CD4-positive, alpha-beta T cell (primary cell): ENCODE measurements at regions not wholly inside any gene's neighbourhood (a gene's known extent, or its start where the extent isn't known, plus 50 kb on each side); places are given as distances from the start of the nearest gene placed in this dataset.
"Not testable (repeated sequence)": the region's sequence is repeated elsewhere in the genome, so short reads cannot be mapped to it uniquely, and the experiment has no call there.

Experiments used
- ATAC-seq: fragments of 200-7000 bp; cut with Tn5 transposase; one replicate; pipeline ENCODE4 v1.10.0; 2022; ENCODE audit warnings: mild to moderate bottlenecking; ENCODE audit not compliant: poor library complexity
- CTCF ChIA-PET: fragments of 350-600 bp; sonication (Branson Sonifier 250); formaldehyde crosslinking; loops from one replicate; lab custom pipeline; 2021; ENCODE audit warnings: antibody characterized with exemption, inconsistent platforms; lab: Charles Lee
- POLR2A ChIA-PET: fragments of 350-600 bp; sonication (Branson Sonifier 250); formaldehyde crosslinking; loops from one replicate; lab custom pipeline; 2021; ENCODE audit warnings: antibody characterized with exemption, inconsistent platforms; lab: Charles Lee
- DNase-seq, 14 experiments: peaks; one replicate each; pipeline ENCODE4 v3.0.0-alpha.2; 2013 to 2020; ENCODE audit warnings: mixed read lengths in 2 of 14
- H3K27ac ChIP-seq, 2 donors: one replicate each; pipeline versions ENCODE4 v1.5.1 to v1.7.0; 2013; ENCODE audit warnings: low read length in 2 of 2, low read depth in 1 of 2, mild to moderate bottlenecking in 1 of 2
- H3K27me3 ChIP-seq, 2 experiments: 1 replicate in 1 of 2; 2 replicates in 1 of 2; pipeline versions ENCODE4 v1.6.1 to v1.7.0; 2013; ENCODE audit warnings: low read length in 2 of 2, control low read depth in 1 of 2, mild to moderate bottlenecking in 1 of 2, moderate library complexity in 1 of 2; ENCODE audit not compliant: insufficient read depth in 2 of 2, control insufficient read depth in 1 of 2
- H3K36me3 ChIP-seq: one replicate; pipeline ENCODE4 v1.6.1; 2013; ENCODE audit warnings: low read length, control low read depth; ENCODE audit not compliant: insufficient read depth
- H3K4me1 ChIP-seq: one replicate; pipeline ENCODE4 v1.6.1; 2013; ENCODE audit warnings: low read length, control low read depth; ENCODE audit not compliant: insufficient read depth
- H3K4me3 ChIP-seq: one replicate; pipeline ENCODE4 v1.5.1; 2013; ENCODE audit warnings: mild to moderate bottlenecking, low read length, moderate library complexity
- H3K9me3 ChIP-seq, 2 experiments: 1 replicate in 1 of 2; 2 replicates in 1 of 2; pipeline versions ENCODE4 v1.6.1 to v1.7.0; 2013; ENCODE audit warnings: low read length in 2 of 2, mild to moderate bottlenecking in 2 of 2, control low read depth in 1 of 2, moderate library complexity in 1 of 2; ENCODE audit not compliant: control insufficient read depth in 1 of 2, insufficient read depth in 1 of 2
- H3K27ac Mint-ChIP-seq: one replicate; pipeline ENCODE4 v1.8.0; 2020; ENCODE audit warnings: mixed read lengths
- H3K27me3 Mint-ChIP-seq: one replicate; pipeline ENCODE4 v1.8.0; 2021; ENCODE audit warnings: mixed read lengths
- H3K36me3 Mint-ChIP-seq: one replicate; pipeline ENCODE4 v1.8.0; 2021; ENCODE audit warnings: low read depth, mixed read lengths
- H3K4me1 Mint-ChIP-seq: one replicate; pipeline ENCODE4 v1.8.0; 2021; ENCODE audit warnings: low read depth, mixed read lengths
- H3K4me3 Mint-ChIP-seq: one replicate; pipeline ENCODE4 v1.8.0; 2020; ENCODE audit warnings: mild to moderate bottlenecking, mixed read lengths
- H3K9me3 Mint-ChIP-seq: one replicate; pipeline ENCODE4 v1.8.0; 2020; ENCODE audit warnings: mixed read lengths
- CTCF ChIP-seq: fragments of 200-600 bp; IDR thresholded peaks from one replicate; pipeline ENCODE4 v1.8.0; 2022; ENCODE audit warnings: antibody characterized with exemption, mild to moderate bottlenecking
- intact Hi-C, 2 experiments: fragments of 100-400 bp; cut with DNase I in 1 of 2; cut with micrococcal nuclease in 1 of 2; formaldehyde crosslinking; loops; one replicate each; pipeline versions ENCODE4 v1.15.1 to v1.9.0; 2023 to 2025; cut with DNase I, micrococcal nuclease

- H3K27ac ChIP-seq: no peak overlapping the region
- no peaks in the 10 kb centered on the region for H3K27me3 ChIP-seq
- no peaks in the 10 kb centered on the region for H3K4me1 Mint-ChIP-seq
- no peaks in the 10 kb centered on the region for H3K36me3 ChIP-seq
- no peak overlapping the region for H3K4me3 Mint-ChIP-seq
- peaks cover 3 to 6% of the 10 kb centered on the region in 2 experiments for H3K9me3 ChIP-seq
- no peak overlapping the region for H3K4me3 ChIP-seq
- CTCF ChIA-PET: no interaction called here
- ATAC-seq (no peak), DNase-seq (no peak)
- H3K27me3 Mint-ChIP-seq: no peaks in the 10 kb centered on the region
- H3K36me3 Mint-ChIP-seq: no peaks in the 10 kb centered on the region
- H3K9me3 Mint-ChIP-seq: peaks cover 9% of the 10 kb centered on the region
- no peaks in the 10 kb centered on the region for H3K4me1 ChIP-seq
- H3K27ac Mint-ChIP-seq: no peak overlapping the region
- TF ChIP-seq CTCF: no peak
- POLR2A ChIA-PET: no interaction called here
- intact Hi-C loops: no loop called here
Observed at GRCh38 chr13:90276216-90276615, 1071.3 kb upstream of the MIR17HG start.

- DNase-seq, H3K4me1 ChIP-seq, CTCF ChIA-PET, intact Hi-C loops, H3K4me3 Mint-ChIP-seq, ATAC-seq, H3K4me3 ChIP-seq, H3K36me3 Mint-ChIP-seq, H3K9me3 Mint-ChIP-seq, H3K27ac ChIP-seq, H3K27me3 Mint-ChIP-seq, POLR2A ChIA-PET, H3K36me3 ChIP-seq, H3K27ac Mint-ChIP-seq, H3K27me3 ChIP-seq, H3K9me3 ChIP-seq, H3K4me1 Mint-ChIP-seq: not testable (repeated sequence)
Observed at GRCh38 chr13:90278231-90278630, 1069.3 kb upstream of the MIR17HG start.

GRCh38 chr13:90281709-90282108 is 1065.8 kb upstream of the MIR17HG start:
- CTCF ChIA-PET: no interaction called here
- TF ChIP-seq CTCF: no peak
- Histone ChIP-seq H3K4me3 (no peak overlapping the region), H3K9me3 (peaks cover 0 to 15% of the 10 kb centered on the region in 2 experiments), H3K27ac (no peak overlapping the region), H3K36me3 (no peaks in the 10 kb centered on the region), H3K27me3 (no peaks in the 10 kb centered on the region), H3K4me1 (no peaks in the 10 kb centered on the region)
- Mint-ChIP-seq H3K27me3 (no peaks in the 10 kb centered on the region), H3K36me3 (no peaks in the 10 kb centered on the region), H3K4me3 (no peak overlapping the region), H3K9me3 (peaks cover 3% of the 10 kb centered on the region), H3K27ac (no peak overlapping the region), H3K4me1 (no peaks in the 10 kb centered on the region)
- POLR2A ChIA-PET: no interaction called here
- DNase-seq (no peak), ATAC-seq (no peak)
- intact Hi-C loops: no loop called here

- H3K4me3 Mint-ChIP-seq: no peak overlapping the region
- intact Hi-C loops: no loop called here
- no peaks in the 10 kb centered on the region for H3K4me1 Mint-ChIP-seq
- H3K27me3 ChIP-seq: no peaks in the 10 kb centered on the region
- TF ChIP-seq CTCF: no peak
- H3K27ac ChIP-seq: no peak overlapping the region
- H3K9me3 Mint-ChIP-seq: peaks cover 6% of the 10 kb centered on the region
- H3K4me3 ChIP-seq: no peak overlapping the region
- H3K36me3 ChIP-seq: no peaks in the 10 kb centered on the region
- DNase-seq: no peak
- POLR2A ChIA-PET: no interaction called here
- ATAC-seq: no peak
- no peaks in the 10 kb centered on the region for H3K4me1 ChIP-seq
- peaks cover 0 to 27% of the 10 kb centered on the region in 2 experiments for H3K9me3 ChIP-seq
- H3K27ac Mint-ChIP-seq: no peak overlapping the region
- H3K27me3 Mint-ChIP-seq: no peaks in the 10 kb centered on the region
- no peaks in the 10 kb centered on the region for H3K36me3 Mint-ChIP-seq
- CTCF ChIA-PET: no interaction called here
Observed at GRCh38 chr13:90287521-90287920, 1060.0 kb upstream of the MIR17HG start.
